T-cell (primary cell): ENCODE measurements at regions not wholly inside any gene's neighbourhood (a gene's known extent, or its start where the extent isn't known, plus 50 kb on each side); places are given as distances from the start of the nearest gene placed in this dataset.

Source experiments
- ATAC-seq, 4 experiments: fragments of 200-7000 bp in 3 of 4; fragments of 150-1000 bp in 1 of 4; cut with Tn5 transposase; replicated peaks in 1 of 4; 1 replicate in 3 of 4; 2 replicates in 1 of 4; pipeline ENCODE4 v1.10.0; 2021; ENCODE audit warnings: moderate library complexity in 3 of 4, mild to moderate bottlenecking in 2 of 4, moderate number of reproducible peaks in 1 of 4
- CTCF ChIA-PET, 2 donors: fragments of 300-600 bp; sonication (Branson Sonifier 250); formaldehyde crosslinking; loops; one replicate each; lab custom pipeline; 2022; ENCODE audit warnings: antibody characterized with exemption in 2 of 2; lab: Charles Lee
- POLR2A ChIA-PET, 2 donors: fragments of 300-600 bp; sonication (Branson Sonifier 250); formaldehyde crosslinking; loops; one replicate each; lab custom pipeline; 2022; ENCODE audit warnings: antibody characterized with exemption in 2 of 2; lab: Charles Lee
- DNase-seq, 35 experiments: peaks; one replicate each; pipeline versions ENCODE4 v3.0.0 to v3.0.0-alpha.2; 2013 to 2023
- H3K27ac ChIP-seq: one replicate; pipeline ENCODE4 v1.5.1; 2013; ENCODE audit warnings: low read length
- H3K27me3 ChIP-seq, 2 experiments: replicated peaks in 1 of 2; 1 replicate in 1 of 2; 2 replicates in 1 of 2; pipeline versions ENCODE4 v1.6.1 to v1.7.0; 2013; ENCODE audit warnings: low read length in 1 of 2, mixed read lengths in 1 of 2; ENCODE audit not compliant: control insufficient read depth in 2 of 2, insufficient read depth in 2 of 2; ENCODE audit errors: extremely low read depth in 1 of 2
- H3K36me3 ChIP-seq, 2 donors: 1 replicate in 1 of 2; 2 replicates in 1 of 2; pipeline versions ENCODE4 v1.6.1 to v1.7.0; 2013; ENCODE audit warnings: low read length in 1 of 2; ENCODE audit not compliant: control insufficient read depth in 2 of 2, insufficient read depth in 1 of 2; ENCODE audit errors: extremely low read depth in 1 of 2
- H3K4me1 ChIP-seq, 2 experiments: 1 replicate in 1 of 2; 2 replicates in 1 of 2; pipeline versions ENCODE4 v1.6.1 to v1.7.0; 2013; ENCODE audit warnings: low read length in 2 of 2, mixed read lengths in 1 of 2; ENCODE audit not compliant: insufficient read depth in 2 of 2, control insufficient read depth in 1 of 2; ENCODE audit errors: extremely low read depth in 1 of 2
- H3K4me3 ChIP-seq, 2 donors: 1 replicate in 1 of 2; 2 replicates in 1 of 2; pipeline versions ENCODE4 v1.5.1 to v1.7.0; 2013; ENCODE audit warnings: mild to moderate bottlenecking in 2 of 2, low read length in 1 of 2, moderate library complexity in 1 of 2; ENCODE audit not compliant: control insufficient read depth in 1 of 2; ENCODE audit errors: extremely low read depth in 1 of 2
- H3K9me3 ChIP-seq: 2 replicates; pipeline ENCODE4 v1.7.0; 2013
- H3K27ac Mint-ChIP-seq, 2 donors: one replicate each; pipeline ENCODE4 v1.8.0; 2020 to 2021; ENCODE audit warnings: mild to moderate bottlenecking in 2 of 2, mixed read lengths in 2 of 2
- H3K27me3 Mint-ChIP-seq, 2 donors: one replicate each; pipeline ENCODE4 v1.8.0; 2021 to 2022; ENCODE audit warnings: mixed read lengths in 2 of 2
- H3K36me3 Mint-ChIP-seq: one replicate; pipeline ENCODE4 v1.8.0; 2021; ENCODE audit warnings: mixed read lengths
- H3K4me1 Mint-ChIP-seq, 3 donors: one replicate each; pipeline ENCODE4 v1.8.0; 2020 to 2022; ENCODE audit warnings: mixed read lengths in 3 of 3, mild to moderate bottlenecking in 1 of 3
- H3K4me3 Mint-ChIP-seq, 3 donors: one replicate each; pipeline ENCODE4 v1.8.0; 2020 to 2022; ENCODE audit warnings: mild to moderate bottlenecking in 3 of 3, mixed read lengths in 3 of 3, moderate library complexity in 3 of 3
- H3K9me3 Mint-ChIP-seq, 3 donors: one replicate each; pipeline ENCODE4 v1.8.0; 2020 to 2022; ENCODE audit warnings: mixed read lengths in 3 of 3
- WGBS: methylation state at CpG from one replicate; pipeline ENCODE4 v1.1.5; 2013; ENCODE audit warnings: missing lambda C conversion rate; ENCODE audit not compliant: insufficient coverage; 5-methylcytosine and 5-hydroxymethylcytosine counted together

DNA sequence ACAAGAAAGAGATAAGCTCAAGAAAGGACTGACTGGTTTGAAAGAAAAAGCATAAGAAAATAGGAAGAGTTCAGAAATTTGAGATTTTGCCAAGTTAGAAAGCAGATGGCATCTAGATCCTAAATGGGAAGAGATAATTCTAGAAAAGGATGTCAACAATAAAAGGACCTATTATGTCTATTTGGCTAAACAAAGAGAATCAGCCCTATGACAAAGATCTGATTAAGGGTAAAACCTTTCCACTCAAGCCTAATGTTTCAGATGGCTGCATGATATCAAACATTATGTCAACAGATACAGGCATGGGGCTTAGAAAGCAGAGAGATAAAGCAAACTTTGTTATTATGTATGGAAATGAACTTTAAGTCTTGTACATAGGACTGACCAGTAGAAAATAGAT lies 465.0 kb upstream of the TRIB2 start:
- no peak overlapping the region for H3K4me3 Mint-ChIP-seq
- H3K4me1 Mint-ChIP-seq = no peaks in the 10 kb centered on the region
- no peaks in the 10 kb centered on the region for H3K27me3 Mint-ChIP-seq

DNA sequence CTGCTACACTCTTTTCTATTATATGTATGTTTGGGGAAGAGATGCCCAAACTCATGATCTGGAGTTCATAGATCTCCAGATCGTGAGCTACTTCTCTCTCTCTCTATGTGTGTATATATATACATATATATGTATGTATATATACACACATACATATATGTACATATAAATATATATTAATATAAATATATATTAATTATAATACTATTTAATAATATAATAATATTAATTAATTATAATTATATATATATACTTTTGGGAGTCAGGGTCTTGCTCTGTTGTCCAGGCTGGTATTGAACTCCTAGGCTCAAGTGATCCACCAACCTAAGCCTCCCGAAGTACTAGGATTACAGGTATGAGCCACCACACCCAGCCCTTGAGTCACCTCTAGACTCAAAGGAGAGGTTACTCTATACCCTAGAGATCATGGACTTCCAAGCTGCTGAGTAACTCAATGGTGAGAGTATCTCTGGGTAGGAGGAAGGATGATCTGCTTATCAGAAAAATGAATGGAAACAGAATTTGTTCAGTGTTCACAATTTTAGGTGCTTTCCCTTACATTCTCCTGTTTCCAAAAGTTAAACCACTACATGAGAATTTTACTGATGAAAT lies 463.5 kb upstream of the TRIB2 start:
- no peaks in the 10 kb centered on the region for H3K9me3 Mint-ChIP-seq
- no peak overlapping the region for H3K27ac ChIP-seq
- H3K4me1 Mint-ChIP-seq = no peaks in the 10 kb centered on the region
- no peaks in the 10 kb centered on the region for H3K36me3 ChIP-seq
- no peaks in the 10 kb centered on the region for H3K36me3 Mint-ChIP-seq
- no peaks in the 10 kb centered on the region for H3K27me3 ChIP-seq
- WGBS = no CpG with 5 or more reads among the region's 2 CpGs
- DNase-seq = no peak
- no peaks in the 10 kb centered on the region for H3K9me3 ChIP-seq
- H3K4me3 Mint-ChIP-seq = no peak overlapping the region
- H3K27me3 Mint-ChIP-seq = no peaks in the 10 kb centered on the region
- H3K27ac Mint-ChIP-seq = no peak overlapping the region
- POLR2A ChIA-PET = no interaction called here
- CTCF ChIA-PET = no interaction called here
- ATAC-seq = no peak
- no peak overlapping the region for H3K4me3 ChIP-seq
- no peaks in the 10 kb centered on the region for H3K4me1 ChIP-seq

More for the DNA sequence above, 465.0 kb upstream of the TRIB2 start:
- Histone ChIP-seq H3K27ac (no peak overlapping the region), H3K9me3 (no peaks in the 10 kb centered on the region), H3K36me3 (no peaks in the 10 kb centered on the region), H3K4me3 (no peak overlapping the region), H3K4me1 (no peaks in the 10 kb centered on the region), H3K27me3 (no peaks in the 10 kb centered on the region)
- no peak for DNase-seq
- Mint-ChIP-seq H3K36me3 (no peaks in the 10 kb centered on the region), H3K27ac (no peak overlapping the region), H3K9me3 (no peaks in the 10 kb centered on the region)
- no peak for ATAC-seq
- POLR2A ChIA-PET = no interaction called here
- CTCF ChIA-PET = no interaction called here

GRCh38 chr2:12254280-12254860 lies 462.4 kb upstream of the TRIB2 start:
- POLR2A ChIA-PET = no interaction called here
- no CpG with 5 or more reads among the region's 6 CpGs for WGBS
- H3K27me3 Mint-ChIP-seq = no peaks in the 10 kb centered on the region

DNA sequence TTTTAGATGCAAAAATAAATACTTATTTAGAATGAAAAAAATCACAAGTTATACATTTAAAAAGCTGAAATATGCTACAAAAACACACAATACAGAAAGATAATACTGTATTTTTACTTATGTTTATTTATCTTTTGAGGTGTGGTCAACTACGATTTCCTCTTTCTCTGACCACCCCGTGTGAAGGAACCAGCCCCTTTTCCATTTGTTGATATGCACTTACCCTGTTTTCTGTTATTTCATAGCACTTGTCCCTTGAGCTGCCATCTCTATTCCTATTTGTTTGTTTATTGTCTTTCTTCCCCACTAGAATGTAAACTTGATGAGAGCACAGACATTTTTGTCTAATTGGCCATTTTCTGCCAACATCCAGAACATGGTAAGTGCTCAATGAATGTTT lies 460.5 kb upstream of the TRIB2 start:
- no CpG with 5 or more reads among the region's 2 CpGs for WGBS
- POLR2A ChIA-PET = no interaction called here
- ATAC-seq (no peak), DNase-seq (no peak)
- Histone ChIP-seq H3K27ac (no peak overlapping the region), H3K4me3 (no peak overlapping the region), H3K27me3 (no peaks in the 10 kb centered on the region), H3K4me1 (no peaks in the 10 kb centered on the region), H3K9me3 (no peaks in the 10 kb centered on the region), H3K36me3 (no peaks in the 10 kb centered on the region)
- Mint-ChIP-seq H3K9me3 (no peaks in the 10 kb centered on the region), H3K36me3 (no peaks in the 10 kb centered on the region), H3K27me3 (no peaks in the 10 kb centered on the region), H3K27ac (no peak overlapping the region), H3K4me3 (no peak overlapping the region), H3K4me1 (peaks cover 0 to 3% (median 2%) of the 10 kb centered on the region in 3 donors)
- CTCF ChIA-PET = no interaction called here

More at GRCh38 chr2:12254280-12254860, 462.4 kb upstream of the TRIB2 start:
- Histone ChIP-seq H3K9me3 (no peaks in the 10 kb centered on the region), H3K4me3 (no peak overlapping the region), H3K27me3 (no peaks in the 10 kb centered on the region), H3K4me1 (no peaks in the 10 kb centered on the region), H3K27ac (no peak overlapping the region), H3K36me3 (no peaks in the 10 kb centered on the region)
- no peak overlapping the region for H3K4me3 Mint-ChIP-seq
- ATAC-seq = no peak
- H3K4me1 Mint-ChIP-seq = peaks cover 0 to under 1% (median 0%) of the 10 kb centered on the region in 3 donors
- H3K27ac Mint-ChIP-seq = no peak overlapping the region
- CTCF ChIA-PET = no interaction called here
- DNase-seq = no peak
- H3K36me3 Mint-ChIP-seq = no peaks in the 10 kb centered on the region
- no peaks in the 10 kb centered on the region for H3K9me3 Mint-ChIP-seq

- no peaks in the 10 kb centered on the region for H3K9me3 ChIP-seq
- no peaks in the 10 kb centered on the region for H3K36me3 ChIP-seq
- H3K36me3 Mint-ChIP-seq = no peaks in the 10 kb centered on the region
- H3K27ac Mint-ChIP-seq = no peak overlapping the region
- ChIA-PET POLR2A (interaction anchor here in 1 of 2 donors (0.7 kb wide), 1 partner anchor 780 kb away, joined by 3 read pairs; no protein-coding TSS in a partner anchor), CTCF (no interaction called here)
- 86% methylated on average over 2 of the region's 3 CpGs for WGBS
- H3K27me3 Mint-ChIP-seq = no peaks in the 10 kb centered on the region
- ATAC-seq (no peak), DNase-seq (no peak)
- peaks cover 0 to 6% of the 10 kb centered on the region in 2 experiments for H3K4me1 ChIP-seq
- no peaks in the 10 kb centered on the region for H3K27me3 ChIP-seq
- no peak overlapping the region for H3K27ac ChIP-seq
- no peak overlapping the region for H3K4me3 Mint-ChIP-seq
- no peaks in the 10 kb centered on the region for H3K9me3 Mint-ChIP-seq
- H3K4me3 ChIP-seq = no peak overlapping the region
- H3K4me1 Mint-ChIP-seq = peaks cover 7 to 11% (median 10%) of the 10 kb centered on the region in 3 donors
Observed at GRCh38 chr2:12257476-12257875, 459.3 kb upstream of the TRIB2 start.

DNA sequence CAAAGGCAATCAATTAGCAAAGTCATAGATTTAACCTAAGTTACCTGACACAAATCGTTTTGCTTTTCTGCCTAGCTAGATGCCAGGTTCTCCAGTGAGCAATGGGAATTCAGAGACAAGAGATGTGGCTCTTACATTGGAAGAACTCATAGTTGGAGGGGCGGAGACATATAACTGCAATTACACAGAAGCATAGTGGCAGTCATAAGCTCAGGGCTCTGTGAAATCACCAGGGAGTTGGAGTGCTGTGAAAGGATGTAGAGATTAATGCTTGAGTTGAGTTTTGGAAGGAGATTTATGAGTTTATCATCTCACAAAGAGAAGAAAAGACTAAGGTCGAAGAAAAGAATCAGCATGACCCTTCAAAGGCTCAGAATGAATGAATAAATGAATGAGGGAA lies 457.2 kb upstream of the TRIB2 start:
- Histone ChIP-seq H3K27me3 (no peaks in the 10 kb centered on the region), H3K9me3 (no peaks in the 10 kb centered on the region), H3K36me3 (no peaks in the 10 kb centered on the region), H3K4me1 (peaks cover 7 to 18% of the 10 kb centered on the region in 2 experiments), H3K4me3 (no peak overlapping the region), H3K27ac (no peak overlapping the region)
- H3K9me3 Mint-ChIP-seq = no peaks in the 10 kb centered on the region
- ATAC-seq = no peak
- ChIA-PET POLR2A (no interaction called here), CTCF (no interaction called here)
- no peak overlapping the region for H3K4me3 Mint-ChIP-seq
- 86% methylated on average over 1 of the region's 3 CpGs for WGBS
- no peaks in the 10 kb centered on the region for H3K27me3 Mint-ChIP-seq
- no peaks in the 10 kb centered on the region for H3K36me3 Mint-ChIP-seq
- H3K4me1 Mint-ChIP-seq = peaks cover 25 to 29% (median 26%) of the 10 kb centered on the region in 3 donors
- DNase-seq = no peak
- no peak overlapping the region for H3K27ac Mint-ChIP-seq
